Loucy (cell line): ENCODE measurements at regions not wholly inside any gene's neighbourhood (a gene's known extent, or its start where the extent isn't known, plus 50 kb on each side); places are given as distances from the start of the nearest gene placed in this dataset.

Source experiments
- CTCF ChIP-seq: fragments of 200-600 bp; sonication (generic); conservative IDR thresholded peaks from 2 replicates; pipeline ENCODE4 v1.5.1; 2014; ENCODE audit warnings: mild to moderate bottlenecking, antibody characterized with exemption, low read length
- EZH2phosphoT487 ChIP-seq: fragments of 200-600 bp; IDR thresholded peaks from 2 replicates; pipeline ENCODE4 v1.6.1; 2018; ENCODE audit warnings: antibody characterized with exemption, mild to moderate bottlenecking, moderate library complexity, borderline replicate concordance

GRCh38 chr16:86854626-86855294 lies 276.4 kb downstream of the FOXL1 start:
- TF ChIP-seq CTCF (no peak), EZH2phosphoT487 (no peak)
